ENCODE measurements at regions not wholly inside any gene's neighbourhood (a gene's known extent, or its start where the extent isn't known, plus 50 kb on each side); places are given as distances from the start of the nearest gene placed in this dataset.

DNA sequence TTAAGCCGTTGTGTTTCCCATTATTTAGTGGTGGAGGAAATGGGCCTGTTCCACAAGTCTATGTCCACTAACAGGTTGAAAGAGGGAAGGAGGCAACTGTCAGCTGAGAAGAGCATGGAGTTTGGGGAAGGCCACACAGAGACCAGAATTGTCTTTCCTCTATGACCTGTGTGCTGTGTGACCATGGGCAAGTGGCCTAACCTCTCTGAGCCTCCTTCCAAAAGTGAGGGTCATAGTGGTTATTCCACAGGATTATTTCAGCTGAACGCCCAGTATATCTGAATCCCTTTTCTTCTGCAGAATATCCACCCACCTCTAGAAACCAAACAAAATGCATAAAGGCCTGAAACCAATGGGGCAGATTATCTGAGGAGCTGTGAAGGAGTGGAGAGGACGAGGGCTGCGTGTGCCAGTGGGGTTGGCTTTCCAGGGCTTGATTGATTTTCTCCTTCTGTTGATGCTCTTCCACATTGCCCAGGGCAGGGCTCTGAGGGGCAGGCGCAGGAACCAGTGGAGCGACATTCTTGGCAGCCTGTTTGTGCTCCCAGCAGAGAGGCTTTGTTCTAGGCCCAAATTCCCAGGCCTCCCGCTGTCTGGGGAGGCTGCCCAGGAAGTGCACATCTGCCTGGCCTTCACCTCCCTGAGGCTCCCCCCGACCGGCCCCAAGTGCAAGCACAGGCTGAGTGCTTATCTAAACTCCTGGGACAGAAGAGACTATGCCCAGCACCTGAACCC is 452.7 kb downstream of the BCL11B start:
- no peak overlapping the region for H3K27ac ChIP-seq (ENCODE audit: poor library complexity, severe bottlenecking)
- ATAC-seq (ENCODE audit: low read depth) (peak; percentile 25; the same call in 1 of the 3 replicates), DNase-seq (ENCODE audit: low spot score) (no peak)
- H3K4me3 ChIP-seq (ENCODE audit: severe bottlenecking), result no peak overlapping the region
- peaks cover 6% of the 10 kb centered on the region for H3K27me3 ChIP-seq (ENCODE audit: insufficient read depth, poor library complexity, severe bottlenecking)
- no peaks in the 10 kb centered on the region for H3K4me1 ChIP-seq (ENCODE audit: insufficient read depth, poor library complexity, severe bottlenecking)
- TF ChIP-seq, protein P1, sequence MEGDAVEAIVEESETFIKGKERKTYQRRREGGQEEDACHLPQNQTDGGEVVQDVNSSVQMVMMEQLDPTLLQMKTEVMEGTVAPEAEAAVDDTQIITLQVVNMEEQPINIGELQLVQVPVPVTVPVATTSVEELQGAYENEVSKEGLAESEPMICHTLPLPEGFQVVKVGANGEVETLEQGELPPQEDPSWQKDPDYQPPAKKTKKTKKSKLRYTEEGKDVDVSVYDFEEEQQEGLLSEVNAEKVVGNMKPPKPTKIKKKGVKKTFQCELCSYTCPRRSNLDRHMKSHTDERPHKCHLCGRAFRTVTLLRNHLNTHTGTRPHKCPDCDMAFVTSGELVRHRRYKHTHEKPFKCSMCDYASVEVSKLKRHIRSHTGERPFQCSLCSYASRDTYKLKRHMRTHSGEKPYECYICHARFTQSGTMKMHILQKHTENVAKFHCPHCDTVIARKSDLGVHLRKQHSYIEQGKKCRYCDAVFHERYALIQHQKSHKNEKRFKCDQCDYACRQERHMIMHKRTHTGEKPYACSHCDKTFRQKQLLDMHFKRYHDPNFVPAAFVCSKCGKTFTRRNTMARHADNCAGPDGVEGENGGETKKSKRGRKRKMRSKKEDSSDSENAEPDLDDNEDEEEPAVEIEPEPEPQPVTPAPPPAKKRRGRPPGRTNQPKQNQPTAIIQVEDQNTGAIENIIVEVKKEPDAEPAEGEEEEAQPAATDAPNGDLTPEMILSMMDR (IDR thresholded peaks at IDR 0.05; ENCODE audit: poor library complexity, severe bottlenecking), result no peak
- H3K36me3 ChIP-seq (ENCODE audit: low read depth), result no peaks in the 10 kb centered on the region
- H3K9me3 ChIP-seq (ENCODE audit: severe bottlenecking), result no peaks in the 10 kb centered on the region

DNA sequence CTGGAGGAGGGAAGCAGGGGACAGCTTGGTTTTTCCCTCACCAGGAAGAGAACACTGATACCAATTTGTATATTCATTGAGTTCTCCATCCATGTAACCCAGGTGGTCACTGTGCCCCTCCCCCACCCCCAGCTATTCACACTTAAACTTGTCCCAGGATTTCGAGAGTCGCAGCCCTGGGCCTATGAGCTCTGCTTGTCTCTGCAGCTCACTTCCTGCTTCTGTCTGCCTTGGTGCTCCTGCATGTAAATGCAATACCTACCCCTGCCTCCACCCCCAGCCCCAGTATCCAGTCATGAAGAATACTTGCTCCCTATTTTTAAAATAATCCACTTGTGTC is 452.2 kb downstream of the BCL11B start:
- Histone ChIP-seq H3K27ac (ENCODE audit: poor library complexity, severe bottlenecking) (no peak overlapping the region), H3K4me3 (ENCODE audit: severe bottlenecking) (no peak overlapping the region), H3K9me3 (ENCODE audit: severe bottlenecking) (no peaks in the 10 kb centered on the region), H3K4me1 (ENCODE audit: insufficient read depth, poor library complexity, severe bottlenecking) (no peaks in the 10 kb centered on the region), H3K27me3 (ENCODE audit: insufficient read depth, poor library complexity, severe bottlenecking) (peaks cover 6% of the 10 kb centered on the region), H3K36me3 (ENCODE audit: low read depth) (no peaks in the 10 kb centered on the region)
- DNase-seq (ENCODE audit: low spot score) (no peak), ATAC-seq (ENCODE audit: low read depth) (no peak)
- TF ChIP-seq, protein P1 (IDR thresholded peaks at IDR 0.05; ENCODE audit: poor library complexity, severe bottlenecking), result no peak

DNA sequence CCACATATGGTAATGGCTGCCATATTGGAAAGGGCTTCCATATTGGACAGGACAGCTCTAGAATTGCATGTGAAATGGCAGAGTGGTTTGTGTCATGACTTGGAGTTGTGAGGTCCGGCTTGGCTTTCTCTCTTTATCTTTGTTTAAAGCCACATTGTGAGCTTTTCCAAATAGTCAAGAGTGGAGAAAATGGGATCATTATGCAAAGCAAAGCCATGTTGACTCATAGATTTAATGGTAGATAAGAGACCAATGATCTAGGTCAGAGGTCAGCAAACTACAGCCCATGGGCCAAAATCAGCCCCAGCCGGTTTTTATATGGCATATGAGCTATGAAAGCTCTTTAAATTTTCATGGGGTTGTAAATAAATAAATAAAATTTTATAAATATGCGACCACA is 449.1 kb downstream of the BCL11B start:
- TF ChIP-seq, protein P1 (IDR thresholded peaks at IDR 0.05; ENCODE audit: poor library complexity, severe bottlenecking), result no peak
- Histone ChIP-seq H3K9me3 (ENCODE audit: severe bottlenecking) (no peaks in the 10 kb centered on the region), H3K4me1 (ENCODE audit: insufficient read depth, poor library complexity, severe bottlenecking) (no peaks in the 10 kb centered on the region), H3K27ac (ENCODE audit: poor library complexity, severe bottlenecking) (no peak overlapping the region), H3K36me3 (ENCODE audit: low read depth) (no peaks in the 10 kb centered on the region), H3K4me3 (ENCODE audit: severe bottlenecking) (no peak overlapping the region), H3K27me3 (ENCODE audit: insufficient read depth, poor library complexity, severe bottlenecking) (no peaks in the 10 kb centered on the region)
- DNase-seq (ENCODE audit: low spot score) (no peak), ATAC-seq (ENCODE audit: low read depth) (no peak)

DNA sequence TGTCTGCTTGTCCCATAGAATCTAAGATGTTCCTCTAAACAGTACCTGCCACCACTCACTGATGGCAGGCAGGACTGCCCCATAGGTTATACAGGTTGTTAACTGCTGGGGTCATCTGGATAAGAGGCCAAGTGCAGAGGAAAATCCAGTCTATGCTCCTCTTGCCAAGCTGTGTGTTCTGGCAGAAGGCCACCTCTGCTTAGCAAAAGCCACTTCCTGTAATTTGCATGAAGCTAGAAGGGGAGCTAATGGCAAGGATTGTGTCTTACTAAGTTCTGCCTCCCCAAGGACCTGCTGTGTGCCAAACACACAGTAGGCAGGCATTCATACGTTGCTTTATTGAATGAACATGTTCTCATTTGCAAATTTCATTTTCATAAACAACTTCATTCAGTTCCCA is 445.4 kb downstream of the BCL11B start:
- TF ChIP-seq, protein P1 (IDR thresholded peaks at IDR 0.05; ENCODE audit: poor library complexity, severe bottlenecking), result no peak
- H3K36me3 ChIP-seq (ENCODE audit: low read depth), result no peaks in the 10 kb centered on the region
- no peaks in the 10 kb centered on the region for H3K4me1 ChIP-seq (ENCODE audit: insufficient read depth, poor library complexity, severe bottlenecking)
- ATAC-seq (ENCODE audit: low read depth) (no peak), DNase-seq (ENCODE audit: low spot score) (no peak)
- no peaks in the 10 kb centered on the region for H3K27me3 ChIP-seq (ENCODE audit: insufficient read depth, poor library complexity, severe bottlenecking)
- no peak overlapping the region for H3K4me3 ChIP-seq (ENCODE audit: severe bottlenecking)
- no peak overlapping the region for H3K27ac ChIP-seq (ENCODE audit: poor library complexity, severe bottlenecking)
- H3K9me3 ChIP-seq (ENCODE audit: severe bottlenecking), result no peaks in the 10 kb centered on the region

DNA sequence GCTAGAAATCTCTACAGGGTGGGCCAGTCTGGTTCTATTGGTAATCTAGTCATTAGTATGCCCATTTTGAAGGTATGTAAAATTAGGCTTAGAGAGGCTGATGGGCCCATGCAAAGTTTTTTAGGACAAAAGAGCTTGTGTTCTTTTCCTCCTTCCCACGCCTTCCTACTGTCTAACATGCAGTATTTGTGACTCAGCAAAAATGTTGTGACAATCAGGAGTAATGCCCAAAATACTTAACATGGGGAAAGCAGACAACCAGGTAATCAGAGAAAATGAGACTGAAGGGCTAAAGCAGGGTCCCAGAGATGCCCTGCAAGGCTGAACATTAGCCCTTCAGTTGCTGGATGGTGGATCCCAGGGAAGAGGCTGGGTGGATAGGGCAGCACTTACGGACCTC is 437.9 kb downstream of the BCL11B start:
- H3K9me3 ChIP-seq (ENCODE audit: severe bottlenecking), result no peaks in the 10 kb centered on the region
- ATAC-seq (ENCODE audit: low read depth) (no peak), DNase-seq (ENCODE audit: low spot score) (no peak)
- H3K27me3 ChIP-seq (ENCODE audit: insufficient read depth, poor library complexity, severe bottlenecking), result peaks cover 6% of the 10 kb centered on the region
- H3K27ac ChIP-seq (ENCODE audit: poor library complexity, severe bottlenecking), result no peak overlapping the region
- no peaks in the 10 kb centered on the region for H3K36me3 ChIP-seq (ENCODE audit: low read depth)
- TF ChIP-seq, protein P1 (IDR thresholded peaks at IDR 0.05; ENCODE audit: poor library complexity, severe bottlenecking), result no peak
- H3K4me1 ChIP-seq (ENCODE audit: insufficient read depth, poor library complexity, severe bottlenecking), result no peaks in the 10 kb centered on the region
- H3K4me3 ChIP-seq (ENCODE audit: severe bottlenecking), result no peak overlapping the region

Data from RWPE2 (cell line).